Mucosa of gallbladder (tissue), 1 donor: ENCODE measurements at regions not wholly inside any gene's neighbourhood (a gene's known extent, or its start where the extent isn't known, plus 50 kb on each side); places are given as distances from the start of the nearest gene placed in this dataset.
A peak's percentile ranks its signal among the peaks of the same experiment; 100 is the strongest.
"Not testable (repeated sequence)": the region's sequence is repeated elsewhere in the genome, so short reads cannot be mapped to it uniquely, and the experiment has no call there.

Experiments
- DNase-seq: peaks from one replicate; pipeline ENCODE4 v3.0.0-alpha.2; 2020; ENCODE audit warnings: low spot score
- donor health status: DM: no; HTN: no; CAD: no.

DNA sequence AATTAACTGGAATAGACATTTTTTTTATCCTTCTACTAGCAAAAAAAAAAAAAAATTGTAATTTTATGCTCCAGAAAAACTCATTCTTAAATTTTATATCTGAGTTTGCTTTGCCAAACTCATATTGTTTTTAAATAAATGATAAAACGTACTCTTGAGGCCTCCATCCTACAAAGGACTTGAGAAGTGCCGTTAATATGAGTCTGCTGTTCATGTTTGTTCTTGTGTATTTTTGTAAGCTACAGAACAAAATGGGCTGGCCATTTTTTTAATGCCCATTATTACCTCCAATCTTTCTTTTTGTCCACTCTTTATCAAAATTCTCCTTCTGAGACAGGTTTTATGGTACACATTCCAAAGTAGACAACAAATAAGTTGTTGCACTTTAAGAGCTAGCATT, 643.5 kb upstream of the SOX9 start:
- no peak for DNase-seq

DNA sequence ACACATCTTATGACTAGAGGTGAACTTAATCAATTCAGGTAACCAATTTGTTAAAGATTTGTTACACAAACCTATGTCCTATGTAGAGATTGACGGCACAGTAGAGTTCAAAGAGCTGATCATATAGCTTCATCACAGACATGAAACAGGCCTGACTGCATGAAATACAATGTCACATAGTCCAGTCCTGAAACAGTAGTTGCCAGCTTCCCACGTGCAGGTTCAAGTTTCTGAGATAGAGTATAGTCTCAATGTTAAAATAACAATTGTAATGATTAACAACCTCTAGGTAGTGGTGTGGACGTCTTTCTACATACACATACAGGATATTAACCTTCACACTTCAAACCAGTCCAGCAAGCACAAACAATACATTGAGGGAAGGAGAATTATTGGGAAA, 640.7 kb upstream of the SOX9 start:
- peak; percentile 39 for DNase-seq

DNA sequence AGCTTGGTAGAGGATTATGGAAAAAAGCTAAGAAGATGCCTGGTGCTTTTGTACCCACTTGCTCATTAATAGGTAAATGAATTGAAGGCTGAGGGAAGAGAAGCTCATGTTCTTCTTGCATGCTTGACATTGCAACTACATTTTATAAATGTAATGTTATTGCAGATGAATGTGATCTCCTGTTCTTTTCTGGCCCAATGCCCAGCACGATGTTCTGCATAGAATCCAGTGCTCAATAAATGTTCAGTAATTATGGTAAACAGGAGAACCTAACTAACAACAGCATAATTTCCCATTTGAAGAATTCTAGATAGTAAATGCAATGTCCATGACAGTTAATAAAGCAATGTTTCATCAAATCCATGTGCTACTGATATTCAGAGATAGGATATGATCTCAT, 638.2 kb upstream of the SOX9 start:
- DNase-seq, result no peak

DNA sequence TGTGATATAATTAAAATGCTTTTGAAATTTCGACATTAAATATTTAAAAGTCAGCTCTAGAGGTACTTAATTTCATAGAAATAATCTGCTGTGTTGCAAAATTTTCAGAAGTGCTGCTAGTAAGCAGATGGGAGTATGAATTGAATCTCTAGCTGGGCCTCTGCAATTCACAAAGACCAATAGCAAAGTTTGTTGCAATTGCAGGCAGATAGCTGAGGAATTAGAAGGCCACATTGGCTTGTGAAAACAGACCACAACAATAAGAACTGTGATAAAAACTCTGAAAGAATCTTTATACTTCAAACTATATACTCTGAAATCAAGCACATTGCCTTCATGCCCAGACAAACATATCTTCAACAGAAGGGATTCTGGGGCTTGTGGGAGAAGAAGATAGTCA, 636.3 kb upstream of the SOX9 start:
- DNase-seq, result no peak

DNA sequence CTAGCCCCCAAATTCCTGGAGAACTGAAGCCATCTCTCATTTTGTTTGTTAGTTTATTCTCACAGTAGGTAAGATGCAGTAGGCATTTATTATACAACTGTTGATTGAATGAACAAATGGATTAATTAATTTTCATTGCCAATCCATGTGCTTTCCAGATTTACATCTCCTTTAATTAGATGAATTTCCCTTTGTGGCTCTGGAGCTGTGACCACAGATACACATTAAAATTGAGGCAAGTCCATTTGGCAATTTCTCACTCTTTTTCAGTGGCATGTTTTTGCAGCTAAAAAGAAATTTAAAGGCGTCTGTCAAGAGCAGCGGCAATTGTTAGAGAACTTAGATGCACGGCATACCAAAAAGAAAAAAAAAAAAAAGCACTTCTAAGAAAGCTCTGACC, 635.4 kb upstream of the SOX9 start:
- no peak for DNase-seq

DNA sequence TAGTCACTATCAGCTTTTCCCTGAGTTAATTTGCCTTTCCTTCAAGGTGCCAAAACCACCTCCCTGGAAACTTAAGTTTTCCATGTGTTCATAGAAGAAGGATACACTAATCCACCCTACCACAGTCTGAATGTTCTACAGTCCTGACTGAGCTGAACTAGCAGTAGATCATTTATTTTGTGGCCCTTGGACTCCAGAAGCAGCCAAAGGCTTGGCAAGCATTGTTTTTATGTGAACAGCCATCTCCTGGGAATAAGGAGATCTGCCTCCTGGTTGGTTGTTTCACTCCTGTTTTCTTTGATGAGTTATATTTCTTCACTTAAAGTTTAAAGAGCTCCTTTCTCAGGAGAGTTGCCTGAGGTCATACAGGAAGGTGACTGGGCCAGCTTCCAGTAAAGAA, 634.6 kb upstream of the SOX9 start:
- DNase-seq, result peak; percentile 17

DNA sequence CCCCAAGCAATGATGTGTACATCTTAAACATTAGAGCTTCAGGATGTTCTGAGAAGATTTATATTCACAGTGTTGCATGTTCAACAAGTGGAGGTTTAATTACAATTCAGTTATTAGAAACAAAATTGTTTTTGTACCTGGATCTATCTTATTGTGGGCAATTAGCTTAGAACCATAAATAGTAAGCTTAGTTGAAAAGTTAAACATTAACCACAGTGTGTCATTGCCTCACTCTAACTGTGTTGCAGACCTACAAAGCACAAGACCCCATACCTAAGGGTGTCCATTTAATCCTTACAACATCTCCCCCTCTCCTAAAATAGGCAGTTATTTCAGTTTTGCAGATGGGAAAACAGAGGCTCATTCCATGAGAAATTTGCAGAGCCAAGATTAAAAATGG, 632.0 kb upstream of the SOX9 start:
- no peak for DNase-seq

DNA sequence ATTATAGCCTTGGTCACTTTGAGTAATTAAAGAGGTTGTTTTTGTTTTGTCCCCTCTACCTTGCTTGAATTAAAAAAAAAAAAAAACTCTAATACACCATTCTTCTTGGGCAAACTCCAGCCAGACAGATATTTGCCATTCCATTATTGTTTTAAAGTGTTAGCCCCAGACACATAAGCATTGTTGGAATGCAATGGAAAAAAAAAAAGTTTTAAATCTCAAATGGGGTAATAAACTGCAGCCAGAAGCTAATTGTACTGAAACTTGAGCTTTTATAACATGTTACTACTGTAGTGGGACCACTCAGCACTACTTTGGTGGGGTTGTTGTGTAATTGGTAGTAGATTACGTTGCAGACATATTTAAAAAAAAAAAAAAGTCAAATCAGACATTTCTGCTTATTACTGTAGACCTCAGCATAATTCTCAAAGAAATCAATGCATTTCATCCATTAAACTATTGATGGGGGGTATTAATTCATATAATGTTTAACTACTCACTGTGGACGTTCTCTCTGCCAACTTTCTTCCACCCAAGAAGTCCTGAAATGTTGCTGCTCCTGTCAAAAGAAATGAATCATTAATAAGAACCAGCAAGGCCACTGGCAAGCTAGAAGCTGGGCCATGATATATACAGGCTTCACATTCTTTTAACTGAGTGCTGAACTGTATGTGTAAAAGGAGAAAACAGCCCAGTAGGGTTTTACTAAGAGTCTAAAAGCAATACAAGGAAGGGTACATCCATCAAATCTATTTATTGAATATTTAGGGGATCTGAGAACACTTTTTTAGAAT, 626.6 kb upstream of the SOX9 start:
- peak; percentile 16 for DNase-seq

DNA sequence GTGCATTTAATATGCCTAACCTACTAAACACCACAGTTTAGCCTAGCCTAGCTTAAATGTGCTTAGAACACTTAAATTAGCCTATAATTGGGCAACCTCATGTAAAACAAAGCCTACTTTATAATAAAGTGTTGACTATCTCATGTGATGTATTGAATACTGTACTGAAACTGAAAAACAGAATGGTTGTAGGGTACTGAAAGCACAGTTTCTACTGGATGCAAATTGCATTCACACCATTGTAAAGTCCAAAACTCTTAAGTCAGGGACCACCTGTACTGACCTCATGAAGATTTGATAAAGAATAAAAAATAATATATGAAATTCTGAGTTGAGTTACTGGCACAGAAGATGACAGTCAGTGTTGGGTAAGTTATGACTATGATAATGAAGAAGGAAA, 625.4 kb upstream of the SOX9 start:
- DNase-seq, result no peak

DNA sequence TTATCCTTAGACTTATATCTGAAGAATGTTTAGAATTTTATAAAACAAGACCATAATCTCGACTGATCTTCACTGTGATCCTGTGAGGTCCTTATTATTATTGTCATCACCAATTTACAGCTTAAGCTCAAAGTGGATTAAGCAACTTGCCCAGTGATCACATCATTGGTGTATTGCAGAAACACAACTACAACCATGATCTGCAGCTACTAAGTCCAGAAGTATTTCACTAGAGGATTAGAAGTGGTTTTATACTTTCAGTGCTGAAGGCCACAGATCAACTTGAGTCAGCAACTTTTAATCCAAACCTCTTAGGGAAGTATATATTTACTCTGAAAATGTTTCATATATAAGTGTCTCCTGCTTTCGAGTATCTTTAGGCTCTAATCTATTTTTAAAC, 624.3 kb upstream of the SOX9 start:
- DNase-seq, result no peak

DNA sequence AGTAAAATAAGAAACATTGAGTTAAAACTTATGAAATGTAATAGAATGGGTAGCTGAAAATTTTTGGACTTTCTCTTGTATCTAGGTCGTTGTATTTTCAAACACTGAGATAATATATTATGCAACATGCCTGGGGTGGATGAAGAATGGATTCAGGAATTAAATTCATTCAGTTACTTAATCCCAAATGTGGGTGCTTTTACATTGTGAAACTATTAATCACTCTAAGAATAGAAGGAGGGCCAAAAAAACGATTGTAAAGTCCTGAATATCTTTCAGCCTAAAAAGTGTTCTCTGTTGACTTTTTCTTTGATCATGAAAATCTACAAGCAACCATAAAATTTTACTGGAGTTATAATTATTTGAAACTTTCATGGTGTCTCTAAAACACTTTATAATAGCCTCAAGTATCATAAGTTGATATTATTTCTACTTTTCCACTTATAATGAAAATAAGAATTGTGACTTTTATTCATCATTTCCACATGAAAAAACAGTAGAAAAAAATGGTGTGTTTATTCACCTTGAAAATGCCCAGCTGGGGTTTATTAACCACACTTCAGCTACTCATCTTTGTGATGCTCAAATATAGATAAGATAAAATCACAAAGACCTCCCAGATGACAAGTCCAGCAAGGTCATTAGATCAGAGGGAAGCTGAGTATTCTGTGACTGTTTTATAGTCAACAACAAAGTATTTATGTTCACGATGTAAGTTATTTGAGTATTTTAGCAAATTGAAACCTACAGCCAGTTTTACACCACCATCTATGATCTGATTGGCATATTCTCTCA, 619.9 kb upstream of the SOX9 start:
- DNase-seq, result no peak

DNA sequence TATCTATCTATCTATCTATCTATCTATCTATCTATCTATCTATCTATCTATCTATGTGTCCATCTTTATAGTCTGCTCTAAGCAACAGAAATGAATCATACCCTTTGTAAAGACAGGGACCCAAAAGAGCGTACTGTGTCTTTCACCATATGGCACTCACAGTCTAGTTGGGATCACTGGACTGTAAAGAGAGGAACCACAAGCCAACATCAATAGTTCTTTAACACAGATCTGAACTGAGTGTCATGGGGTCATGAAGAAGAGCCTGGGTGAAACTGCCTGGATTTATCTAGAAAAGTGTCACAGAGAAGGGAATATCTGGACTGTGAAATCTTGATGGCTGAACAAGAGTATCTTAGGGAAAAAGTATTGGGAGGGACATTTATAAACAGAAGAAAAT, 619.1 kb upstream of the SOX9 start:
- DNase-seq, result no peak

DNA sequence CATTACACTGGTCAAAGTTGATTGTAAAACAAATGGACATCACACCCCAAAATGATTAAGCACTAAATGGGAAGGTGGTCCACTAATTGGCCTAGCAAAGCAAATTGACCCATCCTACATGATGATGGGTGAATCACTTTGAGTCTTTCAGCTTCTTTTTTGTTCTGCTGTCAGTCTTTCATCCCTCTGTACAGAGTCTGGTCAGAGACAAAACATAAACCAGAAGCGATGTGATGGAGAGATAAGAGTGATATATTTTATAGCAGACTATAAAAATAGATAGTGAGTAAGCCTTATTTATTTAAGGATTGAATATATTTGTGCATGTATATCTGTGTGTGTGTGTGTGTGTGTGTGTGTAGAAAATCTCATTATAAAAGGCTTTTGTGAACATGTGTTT, 618.4 kb upstream of the SOX9 start:
- no peak for DNase-seq

DNA sequence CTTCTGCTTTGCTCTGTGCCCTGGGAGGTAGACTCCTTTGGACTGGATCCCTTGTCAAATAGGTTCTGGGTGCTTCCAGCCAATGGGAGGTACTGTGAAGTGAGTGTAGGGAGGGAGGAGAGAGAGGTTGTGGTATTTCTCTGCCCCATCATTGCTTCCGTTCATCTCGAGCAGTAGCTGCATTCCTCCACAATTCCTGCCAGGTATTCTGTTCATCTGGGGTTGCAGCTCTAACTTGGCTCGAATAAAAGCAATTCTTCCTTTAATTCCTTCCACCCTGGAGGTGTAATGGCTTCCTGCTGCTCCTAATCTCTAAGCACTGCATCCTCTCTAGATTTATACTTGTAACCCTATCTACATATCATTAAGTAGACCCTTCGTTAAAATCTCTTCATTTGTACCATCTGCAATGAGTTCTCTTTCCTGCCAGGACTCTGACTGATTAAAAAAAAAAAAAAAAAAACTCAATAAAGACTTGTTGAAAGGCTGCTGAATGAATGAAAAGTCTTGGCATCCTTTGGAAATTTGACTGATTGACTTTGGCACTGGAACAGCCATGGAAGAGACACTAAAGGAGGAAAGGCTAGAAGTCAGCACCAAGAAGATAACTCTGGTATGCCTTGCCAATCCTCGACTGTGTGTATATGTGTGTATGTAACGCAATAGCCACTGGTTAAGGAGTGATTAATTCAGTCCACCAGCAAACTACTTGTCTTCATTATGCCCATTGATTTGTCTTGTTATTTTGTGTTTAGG, 616.9 kb upstream of the SOX9 start:
- no peak for DNase-seq

DNA sequence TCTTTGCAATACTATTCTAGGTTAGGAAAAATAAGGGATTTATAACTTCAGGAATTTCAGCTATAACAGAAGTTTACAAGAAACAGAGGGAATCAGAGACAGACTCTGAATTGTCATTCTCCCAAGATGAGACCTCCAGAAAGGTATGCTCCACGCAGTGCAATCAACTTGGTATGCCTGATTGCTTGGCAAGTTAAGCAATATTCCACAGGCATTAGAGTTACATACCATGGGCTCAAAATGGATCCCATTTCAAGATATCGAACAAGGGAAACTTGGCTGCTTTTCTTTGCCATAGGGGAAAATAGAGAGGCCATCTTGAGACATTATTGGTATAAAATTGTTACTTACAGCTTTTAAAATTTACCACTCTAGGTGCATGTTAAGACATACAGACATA, 615.6 kb upstream of the SOX9 start:
- no peak for DNase-seq

DNA sequence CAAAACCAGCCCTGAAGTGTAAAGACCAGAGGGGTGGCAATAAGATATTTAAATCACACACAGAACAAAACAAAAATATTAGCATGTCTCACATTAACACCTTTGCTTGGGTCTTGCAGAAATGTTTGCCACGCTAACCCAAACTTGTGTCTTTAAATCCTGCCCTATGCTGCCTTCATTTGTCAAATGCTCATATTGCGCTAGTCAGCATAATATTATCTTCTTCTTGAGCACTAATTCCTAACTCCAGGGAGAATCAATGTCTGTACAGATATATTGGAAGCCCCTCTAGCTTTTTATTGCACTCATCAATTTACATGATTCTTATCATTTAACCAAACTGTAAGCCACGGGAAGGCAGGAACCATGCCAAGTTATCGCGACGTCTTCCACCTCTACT, 614.8 kb upstream of the SOX9 start:
- DNase-seq, result no peak

DNA sequence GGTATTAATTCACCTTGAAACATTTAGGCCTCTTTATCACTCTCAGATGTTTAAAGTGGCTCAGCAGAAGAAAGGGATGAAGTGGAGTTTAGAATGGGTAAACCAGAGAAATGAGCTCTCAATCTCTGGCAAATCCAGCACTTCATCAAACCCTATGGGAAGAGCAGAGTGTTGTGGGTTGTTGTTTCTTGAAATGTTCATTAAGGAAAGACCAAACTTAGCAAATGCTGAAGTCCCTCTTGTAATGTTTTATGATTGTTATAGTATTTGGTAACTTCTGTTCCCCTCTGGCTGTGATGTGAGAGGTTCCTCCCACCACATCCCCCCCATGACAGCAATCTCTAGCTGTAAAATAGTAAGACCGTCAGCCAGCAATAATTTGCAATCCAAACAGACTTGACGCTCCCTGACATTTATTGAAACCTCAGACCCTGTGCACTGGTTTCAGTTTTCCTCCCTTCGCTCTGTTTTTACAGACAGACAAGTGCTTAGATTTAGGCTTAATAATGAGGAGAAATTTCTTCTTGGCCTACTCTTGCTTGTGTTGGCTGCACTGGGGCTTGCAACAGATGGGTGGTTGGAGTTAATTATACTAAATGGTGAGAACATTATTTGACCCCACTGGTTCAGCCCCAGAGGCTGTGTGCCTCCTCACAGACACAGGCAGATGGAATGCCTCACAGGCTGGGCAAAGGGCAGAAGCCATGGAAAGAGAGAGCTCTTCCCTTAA, 609.4 kb upstream of the SOX9 start:
- no peak for DNase-seq

DNA sequence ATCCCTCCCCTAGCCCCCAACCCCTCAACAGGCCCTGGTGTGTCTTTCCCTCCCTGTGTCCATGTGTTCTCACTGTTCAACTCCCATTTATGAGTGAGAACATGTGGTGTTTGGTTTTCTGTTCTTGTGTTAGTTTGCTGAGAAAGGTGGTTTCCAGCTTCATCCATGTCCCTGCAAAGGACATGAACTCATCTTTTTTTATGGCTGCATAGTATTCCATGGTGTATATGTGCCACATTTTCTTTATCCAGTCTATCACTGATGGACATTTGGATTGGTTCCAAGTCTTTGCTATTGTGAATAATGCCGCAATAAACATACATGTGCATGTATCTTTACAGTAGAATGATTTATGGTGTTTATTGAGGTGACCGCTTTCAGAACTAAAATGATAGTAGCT, 607.1 kb upstream of the SOX9 start:
- DNase-seq, result not testable (repeated sequence)

DNA sequence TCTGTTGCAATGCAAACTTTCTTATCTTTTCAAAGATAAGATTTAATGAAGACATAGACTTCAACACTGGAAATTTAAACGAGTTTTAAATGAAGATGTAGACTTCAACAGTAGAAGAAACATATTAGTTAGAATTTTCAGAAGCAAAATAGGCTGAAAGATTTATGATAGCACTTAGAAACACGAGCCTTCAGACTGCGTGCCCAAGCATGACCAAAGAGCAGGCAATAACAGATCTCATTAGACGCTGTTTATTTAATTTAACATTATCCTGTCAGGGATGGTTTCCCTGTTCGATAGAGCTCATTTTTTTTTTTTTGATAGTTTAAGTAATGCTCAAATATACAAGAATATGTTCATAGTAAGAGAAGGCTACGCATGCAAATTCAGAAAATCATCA, 604.7 kb upstream of the SOX9 start:
- no peak for DNase-seq

DNA sequence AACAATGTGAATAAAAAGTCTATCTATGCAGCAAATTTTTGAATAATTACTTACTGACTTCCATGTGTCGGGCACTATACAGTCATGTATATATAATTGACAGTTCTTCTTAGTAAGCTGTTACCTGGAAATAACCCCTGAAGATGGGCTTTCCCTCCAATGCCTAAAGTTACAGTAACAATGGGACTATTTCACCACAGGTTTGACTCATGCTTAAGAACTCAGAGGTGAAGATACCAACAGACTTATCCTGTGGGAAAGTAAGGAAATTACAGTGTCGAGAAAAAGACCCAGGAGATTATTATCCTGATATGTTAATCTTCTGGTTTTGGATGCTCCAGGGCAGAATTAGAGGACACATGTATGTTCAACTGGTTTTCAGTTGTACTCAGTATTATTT, 601.5 kb upstream of the SOX9 start:
- DNase-seq, result no peak

DNA sequence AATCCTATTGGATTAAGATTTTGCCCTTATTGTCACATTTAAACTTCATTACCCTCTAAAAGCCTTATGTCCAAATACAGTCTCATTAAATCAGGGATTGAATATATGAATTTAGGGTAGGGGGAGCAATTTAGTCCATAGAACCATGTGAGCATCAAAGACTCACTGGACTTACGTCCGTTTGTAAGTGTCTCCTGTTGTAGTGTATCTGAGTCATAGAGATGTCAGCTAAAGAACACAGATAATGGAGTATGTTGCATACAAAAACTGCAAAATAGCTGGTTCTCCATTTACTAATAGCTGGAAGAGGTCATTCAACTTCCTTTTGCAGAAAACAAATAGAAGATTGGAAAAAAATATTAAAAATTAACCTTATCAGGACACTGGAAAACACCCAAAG, 599.1 kb upstream of the SOX9 start:
- DNase-seq, result no peak

DNA sequence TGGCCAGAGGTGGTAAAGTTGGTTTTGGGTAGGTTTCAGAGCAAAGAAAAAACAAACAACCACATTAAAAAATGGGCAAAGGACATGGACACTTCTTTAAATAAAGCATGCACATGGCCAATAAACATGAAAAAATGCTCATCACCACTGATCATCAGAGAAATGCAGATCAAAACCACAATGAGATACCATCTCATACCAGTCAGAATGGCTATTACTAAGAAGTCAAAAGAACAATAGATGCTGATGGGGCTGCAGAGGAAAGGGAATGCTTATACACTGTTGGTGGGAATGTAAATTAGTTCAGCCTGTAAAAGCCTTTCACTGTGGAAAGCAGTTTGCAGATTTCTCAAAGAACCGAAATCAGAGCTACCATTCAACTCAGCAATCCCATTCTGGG, 598.4 kb upstream of the SOX9 start:
- no peak for DNase-seq
